RPMI8226 (cell line): ENCODE measurements at regions not wholly inside any gene's neighbourhood (a gene's known extent, or its start where the extent isn't known, plus 50 kb on each side); places are given as distances from the start of the nearest gene placed in this dataset.

ENCODE experiments used
- DNase-seq: peaks from one replicate; pipeline ENCODE4 v3.0.0-alpha.2; 2015

DNA sequence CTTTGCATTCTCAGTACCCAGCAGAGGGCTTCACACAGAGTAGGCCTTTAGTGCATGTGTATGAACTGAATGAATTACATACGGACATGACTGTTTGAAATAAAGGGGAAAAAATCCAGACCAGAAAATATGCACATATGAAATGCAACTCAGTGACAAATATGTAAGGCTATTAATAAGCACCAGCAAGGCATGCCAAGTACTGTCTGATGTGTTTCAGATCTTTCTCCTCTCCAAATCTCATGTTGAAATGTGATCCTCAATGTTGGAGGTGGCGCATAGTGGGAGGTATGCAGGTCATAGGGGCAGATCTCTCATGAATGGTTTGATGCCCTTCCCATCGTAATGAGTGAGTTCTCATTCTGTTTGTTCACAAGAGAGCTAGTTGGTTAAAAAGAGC lies 87.3 kb upstream of the TOMM7 start:
- DNase-seq: no peak

DNA sequence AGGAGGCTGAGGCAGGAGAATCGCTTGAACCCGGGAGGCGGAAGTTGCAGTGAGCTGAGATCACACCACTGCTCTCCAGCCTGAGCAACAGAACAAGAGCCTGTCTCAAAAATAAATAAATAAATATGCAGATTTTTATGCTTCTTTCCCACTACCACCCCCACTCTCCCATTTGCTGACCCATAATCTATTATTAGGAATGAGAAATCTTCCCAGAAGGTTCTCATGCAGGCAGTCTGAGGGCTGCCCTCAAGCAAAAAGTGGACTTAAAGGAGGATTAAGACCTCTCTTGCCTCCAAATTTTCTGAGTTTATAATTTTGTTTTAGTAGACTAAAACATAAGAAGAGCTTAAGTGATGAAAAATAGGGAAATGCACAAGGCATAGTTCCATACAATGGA lies 85.2 kb upstream of the TOMM7 start:
- no peak for DNase-seq

DNA sequence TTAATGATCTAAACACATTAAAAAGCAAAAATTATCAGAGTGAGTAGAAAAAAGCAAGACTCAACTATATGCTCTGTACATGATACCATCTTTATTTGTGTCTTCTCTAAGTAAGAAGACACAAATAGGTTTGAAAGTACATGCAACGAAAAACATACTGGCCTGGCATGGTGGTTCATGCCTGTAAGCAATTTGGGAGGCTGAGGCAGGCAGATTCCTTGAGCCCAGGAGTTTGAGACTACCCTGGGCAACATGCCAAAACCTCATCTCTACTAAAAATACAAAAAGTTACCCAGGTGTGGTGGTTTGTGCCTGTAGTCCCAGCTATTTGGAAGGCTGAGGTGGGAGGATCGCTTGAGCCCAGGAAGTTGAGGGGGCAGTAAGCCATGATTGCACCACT lies 78.1 kb upstream of the TOMM7 start:
- peak; percentile 95 for DNase-seq

GRCh38 chr7:22900101-22900500 lies 77.5 kb upstream of the TOMM7 start:
- DNase-seq: no peak

DNA sequence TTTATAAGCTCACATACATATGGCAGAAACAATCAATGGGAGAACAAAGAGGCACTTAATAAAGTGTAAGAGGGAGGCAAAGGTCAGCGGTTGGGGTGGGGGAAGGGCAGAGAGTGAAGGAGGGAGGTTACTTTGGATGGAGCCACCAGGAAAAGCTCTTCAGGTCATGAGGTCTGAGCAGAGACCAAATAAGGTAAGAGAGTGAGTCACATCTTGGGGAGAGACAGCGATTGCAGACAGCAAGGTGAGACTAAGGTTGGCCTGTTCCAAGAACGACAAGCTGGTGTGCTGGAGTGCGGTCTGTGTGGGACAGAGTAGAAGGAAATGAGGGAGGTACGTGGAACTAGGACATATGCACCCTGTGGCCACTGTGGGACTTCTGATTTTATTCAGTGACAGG lies 74.3 kb upstream of the TOMM7 start:
- DNase-seq: no peak

DNA sequence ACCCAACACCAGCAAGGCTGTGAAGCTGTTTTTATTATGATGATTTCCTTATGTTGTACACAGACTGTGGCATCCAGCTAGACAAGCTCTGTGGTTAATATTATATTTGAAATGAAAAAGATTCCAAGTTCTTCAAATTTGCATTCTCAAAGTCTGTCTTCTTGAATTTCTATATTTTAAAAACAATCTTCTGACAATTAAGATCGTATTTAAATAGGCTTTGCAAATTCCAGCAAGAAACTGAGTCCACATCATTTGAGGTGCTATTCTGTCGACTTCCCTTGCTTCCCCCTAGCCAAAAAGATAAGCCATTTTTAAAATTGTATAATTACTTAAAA lies 73.1 kb upstream of the TOMM7 start:
- no peak for DNase-seq

- no peak for DNase-seq
These were observed 72.6 kb upstream of the TOMM7 start for GRCh38 chr7:22895140-22895827.

- no peak for DNase-seq
These were observed 71.9 kb upstream of the TOMM7 start for GRCh38 chr7:22894546-22894945.

- no peak for DNase-seq
These were observed 68.1 kb upstream of the TOMM7 start for GRCh38 chr7:22890773-22891172.

- DNase-seq: peak; percentile 61
These were observed 63.2 kb upstream of the TOMM7 start for GRCh38 chr7:22885797-22886261.

- DNase-seq: no peak
These were observed 62.5 kb upstream of the TOMM7 start for GRCh38 chr7:22884911-22885788.

- DNase-seq: no peak
These were observed 59.5 kb upstream of the TOMM7 start for GRCh38 chr7:22882106-22882505.

GRCh38 chr7:22879709-22880306 lies 57.2 kb upstream of the TOMM7 start:
- no peak for DNase-seq

DNA sequence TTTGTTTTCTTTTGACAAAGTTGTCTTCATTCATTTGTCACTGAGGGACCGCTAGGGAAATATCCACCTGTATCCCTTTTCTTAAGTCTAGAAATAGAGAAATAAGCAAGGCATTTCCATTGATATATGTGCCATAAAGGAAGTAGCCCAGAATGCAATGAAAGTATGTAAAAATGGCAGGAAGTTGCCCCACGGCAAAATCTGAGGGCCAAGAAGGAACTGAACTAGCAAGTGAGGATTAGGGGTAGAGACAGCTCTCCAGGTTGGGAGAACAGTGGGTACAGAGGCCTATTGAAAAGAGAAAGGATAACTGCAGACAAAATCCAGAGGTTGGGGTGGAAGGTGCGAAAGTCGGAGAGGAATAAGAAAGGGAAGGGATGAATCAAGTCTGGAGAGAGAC lies 56.6 kb upstream of the TOMM7 start:
- DNase-seq: no peak

DNA sequence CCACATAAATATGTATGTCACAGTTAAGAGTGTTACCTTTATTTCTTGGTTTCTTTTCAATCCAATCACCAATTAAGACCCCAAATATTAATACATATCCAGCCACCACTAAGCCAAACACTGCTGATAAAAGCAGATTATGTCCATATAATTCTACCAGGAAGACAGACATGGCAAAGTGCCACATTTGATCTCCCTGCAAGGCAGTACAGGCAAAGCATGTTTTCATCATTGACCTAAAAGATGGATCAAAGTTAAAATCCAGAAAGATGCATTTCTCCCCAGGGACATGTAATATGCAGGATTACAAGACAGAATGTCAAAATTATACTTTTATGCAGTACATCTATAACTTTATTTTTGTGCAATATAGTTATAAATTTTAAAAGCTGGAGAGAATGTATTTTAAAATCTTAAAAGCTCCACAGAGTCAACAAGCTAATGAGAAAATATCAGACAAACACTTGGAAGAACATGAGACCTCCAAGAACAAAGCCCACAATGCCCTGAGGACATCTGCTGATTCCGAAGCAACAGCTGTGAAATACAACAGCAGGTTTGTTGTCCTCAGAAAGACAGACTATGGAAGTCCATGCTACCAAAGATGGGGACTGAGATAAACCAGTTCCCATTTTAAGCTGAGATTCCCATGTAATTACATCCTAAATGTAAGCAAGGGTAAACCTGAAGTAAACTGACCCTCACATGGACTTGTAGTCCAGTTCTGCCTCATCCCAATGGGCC lies 54.5 kb upstream of the TOMM7 start:
- no peak for DNase-seq

GRCh38 chr7:22875470-22875869 lies 52.8 kb upstream of the TOMM7 start:
- DNase-seq: no peak

GRCh38 chr7:22874904-22875303 lies 52.3 kb upstream of the TOMM7 start:
- no peak for DNase-seq
